OCI-LY7 (cell line): ENCODE measurements at regions not wholly inside any gene's neighbourhood (a gene's known extent, or its start where the extent isn't known, plus 50 kb on each side); places are given as distances from the start of the nearest gene placed in this dataset.

Source experiments
- BruUV-seq: library from RNA; stranded (reverse); fragments of 400-500 nt; replicated peaks from 2 replicates; lab custom pipeline; 2021; lab: Mats Ljungman, UMichigan
- CTCF ChIA-PET: fragments of 300-600 bp; sonication (Branson Sonifier 250); formaldehyde crosslinking; loops from one replicate; lab custom pipeline; 2022; ENCODE audit warnings: antibody characterized with exemption; ENCODE audit not compliant: unreplicated experiment; lab: Charles Lee
- POLR2A ChIA-PET: fragments of 300-600 bp; sonication (Branson Sonifier 250); formaldehyde crosslinking; loops from one replicate; lab custom pipeline; 2022; ENCODE audit warnings: antibody characterized with exemption; lab: Charles Lee
- DNase-seq: peaks from one replicate; pipeline ENCODE4 v3.0.0-alpha.2; 2015; ENCODE audit warnings: low spot score
- H2AFZ ChIP-seq: fragments of 200-600 bp; sonication (generic), shearing (Covaris generic); 2 replicates; pipeline ENCODE4 v1.6.1; 2014; ENCODE audit warnings: mild to moderate bottlenecking, antibody characterized with exemption, low read length, moderate library complexity
- H3K27ac ChIP-seq: fragments of 200-600 bp; sonication (generic); 2 replicates; pipeline ENCODE4 v1.5.1; 2014; ENCODE audit warnings: mixed run types, low read depth, mild to moderate bottlenecking, moderate library complexity, low read length, inconsistent platforms; ENCODE audit not compliant: poor library complexity, severe bottlenecking
- H3K36me3 ChIP-seq: fragments of 200-600 bp; sonication (generic); 2 replicates; pipeline ENCODE4 v1.6.1; 2014; ENCODE audit warnings: mild to moderate bottlenecking, antibody characterized with exemption, low read length, moderate library complexity, mixed read lengths; ENCODE audit not compliant: insufficient read depth
- H3K4me1 ChIP-seq: fragments of 200-600 bp; sonication (generic); 2 replicates; pipeline ENCODE4 v1.5.1; 2014; ENCODE audit warnings: mild to moderate bottlenecking, low read length; ENCODE audit not compliant: insufficient read depth, poor library complexity, severe bottlenecking
- H3K4me2 ChIP-seq: fragments of 200-600 bp; sonication (generic); 2 replicates; pipeline ENCODE4 v1.6.1; 2014; ENCODE audit warnings: mild to moderate bottlenecking, low read length
- H3K4me3 ChIP-seq: fragments of 200-600 bp; sonication (generic); 2 replicates; pipeline ENCODE4 v1.5.1; 2014; ENCODE audit warnings: mild to moderate bottlenecking, low read depth, low read length; ENCODE audit not compliant: poor library complexity, severe bottlenecking
- H3K79me2 ChIP-seq: fragments of 200-600 bp; sonication (generic); 2 replicates; pipeline ENCODE4 v1.6.1; 2016; ENCODE audit warnings: low read depth, mild to moderate bottlenecking, low read length, moderate library complexity, mixed read lengths; ENCODE audit not compliant: insufficient read depth
- H3K9me2 ChIP-seq: fragments of 200-600 bp; sonication (generic); 2 replicates; pipeline ENCODE4 v1.6.1; 2016; ENCODE audit warnings: mild to moderate bottlenecking, low read length, mixed read lengths; ENCODE audit not compliant: insufficient read depth
- H3K9me3 ChIP-seq: fragments of 200-600 bp; sonication (generic); 2 replicates; pipeline ENCODE4 v1.6.1; 2014; ENCODE audit warnings: mild to moderate bottlenecking, mixed run types, low read length, mixed read lengths
- H4K20me1 ChIP-seq: fragments of 200-600 bp; sonication (generic); 2 replicates; pipeline ENCODE4 v1.6.1; 2014; ENCODE audit warnings: mild to moderate bottlenecking, antibody characterized with exemption, low read length, moderate library complexity, mixed read lengths; ENCODE audit not compliant: insufficient read depth
- EZH2phosphoT487 ChIP-seq: fragments of 200-600 bp; sonication (generic); IDR thresholded peaks from 2 replicates; pipeline ENCODE4 v1.6.1; 2018; ENCODE audit warnings: low read depth, borderline replicate concordance, mild to moderate bottlenecking, mixed run types, antibody characterized with exemption, low read length, moderate library complexity, mixed read lengths
- intact Hi-C: fragments of 100-400 bp; cut with micrococcal nuclease; formaldehyde crosslinking; loops from one replicate; pipeline ENCODE4 v1.10.0; 2022; ENCODE audit not compliant: unreplicated experiment
- TF ChIP-seq, protein P1 (sequence below): fragments of 200-600 bp; sonication (generic); conservative IDR thresholded peaks from 2 replicates; pipeline ENCODE4 v1.5.1; 2014; ENCODE audit warnings: mild to moderate bottlenecking, antibody characterized with exemption, low read length, moderate library complexity, mixed read lengths

DNA sequence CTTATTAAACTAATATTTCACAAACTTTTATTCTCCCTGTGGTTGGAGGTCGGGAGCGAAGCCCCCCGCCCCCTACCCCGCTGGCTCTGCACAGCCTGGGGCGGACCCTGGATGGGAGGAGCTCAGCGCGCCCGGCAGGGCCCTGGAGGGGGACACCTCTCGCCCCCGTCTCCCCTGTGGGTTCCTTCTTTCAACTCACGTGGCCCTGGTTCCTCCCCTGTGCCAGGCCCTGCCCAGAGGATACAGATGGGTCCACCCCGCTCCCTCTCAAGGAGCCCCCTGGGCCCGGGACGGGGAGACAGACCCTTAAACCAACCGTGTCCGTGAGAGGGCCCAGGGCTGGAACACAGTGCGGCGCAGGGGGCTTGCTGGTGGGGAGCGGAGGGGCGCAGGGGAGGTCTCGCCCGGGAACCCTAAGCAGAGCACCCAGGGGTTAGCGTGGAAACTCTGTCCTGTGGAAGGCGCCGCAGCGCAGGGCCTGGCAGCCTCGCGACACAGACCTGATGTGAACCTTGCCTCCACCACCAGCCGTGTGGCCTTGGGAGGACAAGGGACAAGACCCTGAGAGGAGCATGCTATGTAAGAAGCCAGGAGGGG lies 103.7 kb upstream of the MVB12B start:
- H3K27ac ChIP-seq = no peak overlapping the region
- no peaks in the 10 kb centered on the region for H3K9me2 ChIP-seq
- H3K9me3 ChIP-seq = no peaks in the 10 kb centered on the region
- TF ChIP-seq, protein P1, sequence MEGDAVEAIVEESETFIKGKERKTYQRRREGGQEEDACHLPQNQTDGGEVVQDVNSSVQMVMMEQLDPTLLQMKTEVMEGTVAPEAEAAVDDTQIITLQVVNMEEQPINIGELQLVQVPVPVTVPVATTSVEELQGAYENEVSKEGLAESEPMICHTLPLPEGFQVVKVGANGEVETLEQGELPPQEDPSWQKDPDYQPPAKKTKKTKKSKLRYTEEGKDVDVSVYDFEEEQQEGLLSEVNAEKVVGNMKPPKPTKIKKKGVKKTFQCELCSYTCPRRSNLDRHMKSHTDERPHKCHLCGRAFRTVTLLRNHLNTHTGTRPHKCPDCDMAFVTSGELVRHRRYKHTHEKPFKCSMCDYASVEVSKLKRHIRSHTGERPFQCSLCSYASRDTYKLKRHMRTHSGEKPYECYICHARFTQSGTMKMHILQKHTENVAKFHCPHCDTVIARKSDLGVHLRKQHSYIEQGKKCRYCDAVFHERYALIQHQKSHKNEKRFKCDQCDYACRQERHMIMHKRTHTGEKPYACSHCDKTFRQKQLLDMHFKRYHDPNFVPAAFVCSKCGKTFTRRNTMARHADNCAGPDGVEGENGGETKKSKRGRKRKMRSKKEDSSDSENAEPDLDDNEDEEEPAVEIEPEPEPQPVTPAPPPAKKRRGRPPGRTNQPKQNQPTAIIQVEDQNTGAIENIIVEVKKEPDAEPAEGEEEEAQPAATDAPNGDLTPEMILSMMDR = no peak
- TF ChIP-seq EZH2phosphoT487 = no peak
- H3K4me2 ChIP-seq = no peak overlapping the region
- H3K79me2 ChIP-seq = no peaks in the 10 kb centered on the region
- H3K4me3 ChIP-seq = no peak overlapping the region
- no peak for DNase-seq
- intact Hi-C loops = loop anchor here (10.0 kb wide), 1 partner anchor 668 kb away; no protein-coding TSS in a partner anchor
- no TSS peak for BruUV-seq
- CTCF ChIA-PET = no interaction called here
- H4K20me1 ChIP-seq = no peaks in the 10 kb centered on the region
- no peaks in the 10 kb centered on the region for H3K36me3 ChIP-seq
- H3K4me1 ChIP-seq = no peaks in the 10 kb centered on the region
- POLR2A ChIA-PET = no interaction called here
- no peak overlapping the region for H2AFZ ChIP-seq

DNA sequence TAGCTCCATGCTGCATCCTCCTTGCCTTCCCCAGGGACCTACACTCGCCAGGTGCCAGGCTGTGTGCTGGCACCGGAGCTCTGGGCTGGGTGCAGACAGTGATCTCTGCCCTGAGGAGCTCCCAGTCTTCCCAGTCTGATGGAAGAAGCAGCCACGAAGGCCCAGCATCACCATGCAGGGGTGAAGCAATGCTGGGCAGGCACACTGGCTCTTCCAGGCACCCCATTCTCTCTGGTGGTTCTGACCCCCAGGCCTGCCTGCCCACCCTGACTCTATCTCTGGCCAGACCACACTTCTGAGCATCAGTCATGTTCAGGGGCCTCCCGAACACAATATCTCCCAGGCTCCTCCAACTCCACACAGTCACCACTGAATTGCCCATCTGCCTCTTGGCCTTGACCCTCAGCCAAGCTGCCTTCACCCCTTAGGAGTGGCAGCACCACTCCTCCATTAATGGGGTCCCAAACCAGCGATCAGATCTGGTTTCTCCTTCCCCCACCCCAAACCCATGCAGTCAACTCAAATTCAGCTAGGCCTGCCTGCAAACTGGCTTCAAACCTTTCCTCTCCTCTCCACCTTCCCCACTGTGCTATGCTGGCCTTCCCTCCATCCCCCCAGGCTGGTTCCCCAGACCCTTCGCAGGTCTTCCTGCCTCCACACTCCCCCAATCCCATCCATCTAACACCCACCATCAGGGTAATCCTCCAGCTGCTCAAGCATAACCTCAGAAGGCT lies 102.7 kb upstream of the MVB12B start:
- no peak for DNase-seq
- H3K36me3 ChIP-seq = no peaks in the 10 kb centered on the region
- POLR2A ChIA-PET = no interaction called here
- intact Hi-C loops = loop anchor here (10.0 kb wide), 1 partner anchor 669 kb away; no protein-coding TSS in a partner anchor
- H3K79me2 ChIP-seq = no peaks in the 10 kb centered on the region
- no peaks in the 10 kb centered on the region for H3K9me2 ChIP-seq
- BruUV-seq = no TSS peak
- CTCF ChIA-PET = interaction anchor here (0.6 kb wide), 1 partner anchor 22 kb away, joined by 4 read pairs; no protein-coding TSS in a partner anchor
- no peak overlapping the region for H3K4me3 ChIP-seq
- no peak overlapping the region for H2AFZ ChIP-seq
- H4K20me1 ChIP-seq = no peaks in the 10 kb centered on the region
- no peak overlapping the region for H3K4me2 ChIP-seq
- H3K9me3 ChIP-seq = no peaks in the 10 kb centered on the region
- TF ChIP-seq EZH2phosphoT487 = no peak
- TF ChIP-seq, protein P1 = no peak
- H3K4me1 ChIP-seq = no peaks in the 10 kb centered on the region
- H3K27ac ChIP-seq = no peak overlapping the region
